GM12878 (cell line): ENCODE measurements at regions not wholly inside any gene's neighbourhood (a gene's known extent, or its start where the extent isn't known, plus 50 kb on each side); places are given as distances from the start of the nearest gene placed in this dataset.

Experiments used
- ATAC-seq: fragments of 200-7000 bp; cut with Tn5 transposase; 3 replicates; pipeline ENCODE4 v1.9.1; 2020; ENCODE audit warnings: mild to moderate bottlenecking, moderate library complexity
- BruUV-seq: library from RNA; stranded (reverse); fragments of 400-500 nt; replicated peaks from 2 replicates; lab custom pipeline; 2021; lab: Mats Ljungman, UMichigan
- CTCF ChIA-PET: fragments of 300-600 bp; sonication (Branson Sonifier 250); formaldehyde crosslinking; extraction: SDS; loops from one replicate; lab custom pipeline; 2021; ENCODE audit warnings: inconsistent platforms; lab: Yijun Ruan, JAX
- POLR2A ChIA-PET: fragments of 350-600 bp; formaldehyde crosslinking; extraction: SDS; loops from one replicate; lab custom pipeline; 2021; ENCODE audit warnings: inconsistent platforms; lab: Charles Lee
- RAD21 ChIA-PET: fragments of 300-600 bp; sonication (Branson Sonifier 250); formaldehyde crosslinking; loops from one replicate; lab custom pipeline; 2023; ENCODE audit warnings: antibody characterized with exemption; ENCODE audit not compliant: unreplicated experiment; lab: Charles Lee
- SMC1A ChIA-PET: fragments of 300-600 bp; sonication (Branson Sonifier 250); formaldehyde crosslinking; loops from one replicate; lab custom pipeline; 2023; ENCODE audit not compliant: unreplicated experiment, uncharacterized antibody; lab: Charles Lee
- DNase-seq: peaks from one replicate; pipeline ENCODE4 v3.0.0-alpha.2; 2011; ENCODE audit warnings: low read depth, low spot score
- FAIRE-seq: peaks from 3 replicates; lab custom pipeline; 2011; peaks lifted over from hg19 to GRCh38; lab: Jason Lieb, UNC
- H2AFZ ChIP-seq: 2 replicates; pipeline ENCODE4 v1.6.0; 2011; ENCODE audit warnings: low read depth, low read length, control low read depth; ENCODE audit not compliant: control insufficient read depth
- H3K27ac ChIP-seq: 2 replicates; pipeline ENCODE4 v1.5.1; 2011; ENCODE audit warnings: control low read depth; ENCODE audit not compliant: control insufficient read depth, insufficient read depth
- H3K27me3 ChIP-seq, 2 experiments: replicated peaks in 1 of 2; 2 replicates each; pipeline versions ENCODE4 v1.6.0 to v1.6.1; 2011; ENCODE audit warnings: low read length in 1 of 2; ENCODE audit not compliant: control insufficient read depth in 2 of 2, insufficient read depth in 2 of 2
- H3K36me3 ChIP-seq, 2 experiments: 2 replicates each; pipeline ENCODE4 v1.5.1; 2011; ENCODE audit warnings: low read length in 1 of 2; ENCODE audit not compliant: control insufficient read depth in 2 of 2, insufficient read depth in 2 of 2
- H3K4me1 ChIP-seq: 2 replicates; pipeline ENCODE4 v1.6.1; 2011; ENCODE audit warnings: mild to moderate bottlenecking, low read length, moderate library complexity, mixed read lengths; ENCODE audit not compliant: control insufficient read depth, insufficient read depth
- H3K4me2 ChIP-seq: 2 replicates; pipeline ENCODE4 v1.6.0; 2011; ENCODE audit warnings: control low read depth; ENCODE audit not compliant: control insufficient read depth, insufficient read depth
- H3K4me3 ChIP-seq: fragments of 200-600 bp; sonication (generic); 2 replicates; pipeline ENCODE4 v1.5.1; 2016
- H3K79me2 ChIP-seq: 2 replicates; pipeline ENCODE4 v1.6.0; 2011; ENCODE audit warnings: low read length; ENCODE audit not compliant: control insufficient read depth, insufficient read depth
- H3K9ac ChIP-seq: 2 replicates; pipeline ENCODE4 v1.8.0; 2011; ENCODE audit warnings: low read length, control low read depth, mixed read lengths; ENCODE audit not compliant: control insufficient read depth, insufficient read depth
- H3K9me3 ChIP-seq: replicated peaks from 3 replicates; pipeline ENCODE4 v1.5.1; 2011; ENCODE audit warnings: mild to moderate bottlenecking, low read length; ENCODE audit not compliant: control insufficient read depth, insufficient read depth
- H4K20me1 ChIP-seq: 2 replicates; pipeline ENCODE4 v1.6.0; 2011; ENCODE audit not compliant: control insufficient read depth, insufficient read depth
- BHLHE40 ChIP-seq, 2 experiments: fragments of 450-650 bp in 1 of 2; IDR thresholded peaks; 2 replicates each; pipeline ENCODE4 v1.6.1; 2011 to 2017; ENCODE audit warnings: low read depth in 2 of 2, borderline replicate concordance in 1 of 2, improper control_type of control experiment in 1 of 2, low read length in 1 of 2, mild to moderate bottlenecking in 1 of 2
- DPF2 ChIP-seq: fragments of 450-650 bp; IDR thresholded peaks from 2 replicates; pipeline ENCODE4 v1.6.1; 2017; ENCODE audit warnings: mild to moderate bottlenecking
- IRF4 ChIP-seq: IDR thresholded peaks from 2 replicates; pipeline ENCODE4 v1.6.1; 2011; ENCODE audit warnings: low read depth, low read length
- MTA2 ChIP-seq: fragments of 450-650 bp; IDR thresholded peaks from 2 replicates; pipeline ENCODE4 v1.6.1; 2016; ENCODE audit warnings: low read depth, mild to moderate bottlenecking, moderate library complexity
- MYB ChIP-seq: fragments of 150-350 bp; IDR thresholded peaks from 2 replicates; pipeline ENCODE4 v1.6.1; 2014; ENCODE audit warnings: mild to moderate bottlenecking, low read depth, low read length, borderline replicate concordance
- NR2C2 ChIP-seq: IDR thresholded peaks from 2 replicates; pipeline ENCODE4 v1.6.1; 2011; ENCODE audit warnings: borderline replicate concordance, low read depth; ENCODE audit not compliant: control insufficient read depth, insufficient read length
- POU2F2 ChIP-seq: IDR thresholded peaks from 3 replicates; pipeline ENCODE4 v1.6.1; 2011; ENCODE audit warnings: low read depth, mild to moderate bottlenecking, low read length, borderline replicate concordance
- RUNX3 ChIP-seq: IDR thresholded peaks from 2 replicates; pipeline ENCODE4 v1.6.1; 2012; ENCODE audit warnings: low read length, inconsistent platforms
- SP1 ChIP-seq: IDR thresholded peaks from one replicate; pipeline ENCODE4 v1.6.1; 2011; ENCODE audit warnings: low read depth, low read length
- SREBF1 ChIP-seq: IDR thresholded peaks from 2 replicates; pipeline ENCODE4 v1.6.1; 2012; ENCODE audit warnings: mild to moderate bottlenecking, low read length
- SREBF2 ChIP-seq: IDR thresholded peaks from 2 replicates; pipeline ENCODE4 v1.6.1; 2012; ENCODE audit warnings: mild to moderate bottlenecking, low read length
- STAT3 ChIP-seq: IDR thresholded peaks from 2 replicates; pipeline ENCODE4 v1.6.1; 2011; ENCODE audit warnings: low read depth, low read length, improper control_type of control experiment
- SUZ12 ChIP-seq: fragments of 200-600 bp; sonication (generic); IDR thresholded peaks from one replicate; pipeline ENCODE4 v1.6.1; 2018; ENCODE audit warnings: antibody characterized with exemption, mild to moderate bottlenecking; ENCODE audit not compliant: unreplicated experiment
- TCF12 ChIP-seq: IDR thresholded peaks from 2 replicates; pipeline ENCODE4 v1.6.1; 2011; ENCODE audit warnings: low read depth, mild to moderate bottlenecking, low read length
- ZNF24 ChIP-seq: fragments of 450-650 bp; IDR thresholded peaks from 2 replicates; pipeline ENCODE4 v1.6.1; 2017; ENCODE audit warnings: antibody characterized with exemption, mild to moderate bottlenecking
- WGBS: methylation state at CpG from one replicate; pipeline ENCODE4 v1.1.6; 2016; ENCODE audit warnings: low lambda C conversion rate; ENCODE audit not compliant: insufficient replicate concordance, insufficient coverage; ENCODE audit errors: missing lambda C conversion rate; 5-methylcytosine and 5-hydroxymethylcytosine counted together
- in situ Hi-C: fragments of 300-500 bp; cut with MboI; formaldehyde crosslinking; loops from 9 replicates; pipeline ENCODE4 v1.14.3; 2018; ENCODE audit warnings: mixed read lengths
- intact Hi-C: fragments of 100-400 bp; cut with micrococcal nuclease; formaldehyde crosslinking; loops from one replicate; pipeline ENCODE4 v1.14.2; 2022; ENCODE audit not compliant: unreplicated experiment
- TF ChIP-seq, protein P1 (sequence below): fragments of 450-650 bp; IDR thresholded peaks from 2 replicates; pipeline ENCODE4 v1.6.1; 2017; ENCODE audit warnings: mild to moderate bottlenecking
- TF ChIP-seq, protein P2 (sequence below): fragments of 450-650 bp; IDR thresholded peaks from 2 replicates; pipeline ENCODE4 v1.6.1; 2017; ENCODE audit warnings: borderline replicate concordance

DNA sequence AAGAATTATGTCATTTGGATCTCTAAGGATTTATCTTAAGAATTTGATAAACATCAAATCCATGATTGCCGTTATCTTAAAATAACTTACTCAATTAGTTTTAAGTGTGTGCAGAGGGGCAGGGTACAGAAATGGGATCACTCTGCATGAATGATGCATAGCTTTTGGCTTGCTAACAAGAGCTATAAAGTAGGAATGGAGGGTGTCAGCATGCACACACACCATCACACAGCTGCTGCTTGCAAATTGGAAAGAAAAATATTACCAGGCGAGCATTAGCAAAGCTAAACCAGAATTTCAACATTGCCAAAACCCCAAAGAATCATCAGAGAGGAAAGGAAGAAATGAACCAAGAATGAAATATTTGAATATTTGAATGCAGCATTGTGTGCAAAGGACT, 580.6 kb downstream of the LMO7 start:
- 63% methylated on average over 2 of the region's 2 CpGs for WGBS
- SMC1A ChIA-PET: interaction anchor here (0.9 kb wide), 1 partner anchor 8 kb away, joined by 3 read pairs; no protein-coding TSS in a partner anchor
- TF ChIP-seq POU2F2 (no peak), STAT3 (no peak), IRF4 (no peak), MTA2 (no peak), DPF2 (no peak), NR2C2 (no peak), TCF12 (no peak), MYB (no peak), ZNF24 (no peak), SP1 (no peak), RUNX3 (no peak), SREBF1 (no peak), SUZ12 (no peak), BHLHE40 (IDR thresholded peaks at IDR 0.05; ENCODE audit: borderline replicate concordance in 1 of 2, low read depth in 2 of 2, low read length in 1 of 2) (no peak), SREBF2 (no peak)
- TF ChIP-seq, protein P1, sequence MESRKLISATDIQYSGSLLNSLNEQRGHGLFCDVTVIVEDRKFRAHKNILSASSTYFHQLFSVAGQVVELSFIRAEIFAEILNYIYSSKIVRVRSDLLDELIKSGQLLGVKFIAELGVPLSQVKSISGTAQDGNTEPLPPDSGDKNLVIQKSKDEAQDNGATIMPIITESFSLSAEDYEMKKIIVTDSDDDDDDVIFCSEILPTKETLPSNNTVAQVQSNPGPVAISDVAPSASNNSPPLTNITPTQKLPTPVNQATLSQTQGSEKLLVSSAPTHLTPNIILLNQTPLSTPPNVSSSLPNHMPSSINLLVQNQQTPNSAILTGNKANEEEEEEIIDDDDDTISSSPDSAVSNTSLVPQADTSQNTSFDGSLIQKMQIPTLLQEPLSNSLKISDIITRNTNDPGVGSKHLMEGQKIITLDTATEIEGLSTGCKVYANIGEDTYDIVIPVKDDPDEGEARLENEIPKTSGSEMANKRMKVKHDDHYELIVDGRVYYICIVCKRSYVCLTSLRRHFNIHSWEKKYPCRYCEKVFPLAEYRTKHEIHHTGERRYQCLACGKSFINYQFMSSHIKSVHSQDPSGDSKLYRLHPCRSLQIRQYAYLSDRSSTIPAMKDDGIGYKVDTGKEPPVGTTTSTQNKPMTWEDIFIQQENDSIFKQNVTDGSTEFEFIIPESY: no peak
- TF ChIP-seq, protein P2, sequence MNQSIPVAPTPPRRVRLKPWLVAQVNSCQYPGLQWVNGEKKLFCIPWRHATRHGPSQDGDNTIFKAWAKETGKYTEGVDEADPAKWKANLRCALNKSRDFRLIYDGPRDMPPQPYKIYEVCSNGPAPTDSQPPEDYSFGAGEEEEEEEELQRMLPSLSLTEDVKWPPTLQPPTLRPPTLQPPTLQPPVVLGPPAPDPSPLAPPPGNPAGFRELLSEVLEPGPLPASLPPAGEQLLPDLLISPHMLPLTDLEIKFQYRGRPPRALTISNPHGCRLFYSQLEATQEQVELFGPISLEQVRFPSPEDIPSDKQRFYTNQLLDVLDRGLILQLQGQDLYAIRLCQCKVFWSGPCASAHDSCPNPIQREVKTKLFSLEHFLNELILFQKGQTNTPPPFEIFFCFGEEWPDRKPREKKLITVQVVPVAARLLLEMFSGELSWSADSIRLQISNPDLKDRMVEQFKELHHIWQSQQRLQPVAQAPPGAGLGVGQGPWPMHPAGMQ: no peak
- RAD21 ChIA-PET: no interaction called here
- no peaks in the 10 kb centered on the region for H3K27me3 ChIP-seq
- no peaks in the 10 kb centered on the region for H3K4me1 ChIP-seq
- POLR2A ChIA-PET: no interaction called here
- CTCF ChIA-PET: no interaction called here
- no peak overlapping the region for H3K27ac ChIP-seq
- FAIRE-seq: no peak
- no peak for ATAC-seq
- no peak overlapping the region for H3K4me3 ChIP-seq
- H3K9ac ChIP-seq: no peak overlapping the region
- no peaks in the 10 kb centered on the region for H3K36me3 ChIP-seq
- in situ Hi-C loops: no loop called here
- no peak overlapping the region for H2AFZ ChIP-seq
- no peak overlapping the region for H3K4me2 ChIP-seq
- no TSS peak for BruUV-seq
- H4K20me1 ChIP-seq: no peaks in the 10 kb centered on the region
- no peaks in the 10 kb centered on the region for H3K9me3 ChIP-seq
- no peaks in the 10 kb centered on the region for H3K79me2 ChIP-seq
- intact Hi-C loops: no loop called here
- no peak for DNase-seq
